ENCODE measurements at regions not wholly inside any gene's neighbourhood (a gene's known extent, or its start where the extent isn't known, plus 50 kb on each side); places are given as distances from the start of the nearest gene placed in this dataset.

DNA sequence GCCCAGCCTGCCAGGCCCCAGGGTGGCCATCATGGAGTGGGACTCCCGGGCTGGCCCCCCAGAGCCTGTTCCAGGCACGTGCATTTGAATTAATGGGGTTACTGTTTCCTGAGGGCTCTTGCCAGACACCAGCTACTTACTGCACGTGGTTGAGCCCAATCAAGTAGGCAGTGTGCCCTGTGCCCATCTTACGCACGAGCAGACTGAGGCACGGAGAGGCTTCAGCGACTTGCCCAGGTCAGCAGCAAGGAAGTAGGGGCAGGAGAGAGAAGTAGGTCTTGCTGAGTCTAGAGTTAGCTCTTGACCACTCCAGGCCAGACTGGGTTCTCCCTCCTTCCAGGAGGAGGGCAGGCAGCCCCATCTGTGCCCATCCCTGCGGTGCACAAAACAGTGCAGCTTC, 67.7 kb downstream of the DIO3 start:
- peaks cover 3% of the 10 kb centered on the region; the same call in 1 of the 2 replicates for H3K4me1 ChIP-seq (ENCODE audit: control insufficient read depth, insufficient read depth, low read length)
- no peaks in the 10 kb centered on the region for H3K9me3 ChIP-seq (ENCODE audit: control insufficient read depth, insufficient read depth, low read depth, low read length)
- in situ Hi-C loops (cut with HindIII; ENCODE audit: low pct_unique_long_range_greater_than_20kb, low sequenced_read_pairs) (no loop called here), intact Hi-C loops (cut with micrococcal nuclease; ENCODE audit: unreplicated experiment) (no loop called here)
- no peaks in the 10 kb centered on the region for H3K27me3 ChIP-seq (ENCODE audit: control insufficient read depth, insufficient read depth, low read length)
- no peaks in the 10 kb centered on the region for H3K36me3 ChIP-seq (ENCODE audit: control insufficient read depth, insufficient read depth, low read length)
- no peak overlapping the region for H3K27ac ChIP-seq (ENCODE audit: low read length)
- TF ChIP-seq SIN3A (IDR thresholded peaks at IDR 0.05; ENCODE audit: borderline replicate concordance, insufficient read depth, low read depth, low read length) (no peak), POLR2AphosphoS5 (IDR thresholded peaks at IDR 0.05; ENCODE audit: low read depth, low read length) (no peak), TCF7L2 (IDR thresholded peaks at IDR 0.05; ENCODE audit: low read depth, low read length) (no peak)
- TF ChIP-seq, protein P1, sequence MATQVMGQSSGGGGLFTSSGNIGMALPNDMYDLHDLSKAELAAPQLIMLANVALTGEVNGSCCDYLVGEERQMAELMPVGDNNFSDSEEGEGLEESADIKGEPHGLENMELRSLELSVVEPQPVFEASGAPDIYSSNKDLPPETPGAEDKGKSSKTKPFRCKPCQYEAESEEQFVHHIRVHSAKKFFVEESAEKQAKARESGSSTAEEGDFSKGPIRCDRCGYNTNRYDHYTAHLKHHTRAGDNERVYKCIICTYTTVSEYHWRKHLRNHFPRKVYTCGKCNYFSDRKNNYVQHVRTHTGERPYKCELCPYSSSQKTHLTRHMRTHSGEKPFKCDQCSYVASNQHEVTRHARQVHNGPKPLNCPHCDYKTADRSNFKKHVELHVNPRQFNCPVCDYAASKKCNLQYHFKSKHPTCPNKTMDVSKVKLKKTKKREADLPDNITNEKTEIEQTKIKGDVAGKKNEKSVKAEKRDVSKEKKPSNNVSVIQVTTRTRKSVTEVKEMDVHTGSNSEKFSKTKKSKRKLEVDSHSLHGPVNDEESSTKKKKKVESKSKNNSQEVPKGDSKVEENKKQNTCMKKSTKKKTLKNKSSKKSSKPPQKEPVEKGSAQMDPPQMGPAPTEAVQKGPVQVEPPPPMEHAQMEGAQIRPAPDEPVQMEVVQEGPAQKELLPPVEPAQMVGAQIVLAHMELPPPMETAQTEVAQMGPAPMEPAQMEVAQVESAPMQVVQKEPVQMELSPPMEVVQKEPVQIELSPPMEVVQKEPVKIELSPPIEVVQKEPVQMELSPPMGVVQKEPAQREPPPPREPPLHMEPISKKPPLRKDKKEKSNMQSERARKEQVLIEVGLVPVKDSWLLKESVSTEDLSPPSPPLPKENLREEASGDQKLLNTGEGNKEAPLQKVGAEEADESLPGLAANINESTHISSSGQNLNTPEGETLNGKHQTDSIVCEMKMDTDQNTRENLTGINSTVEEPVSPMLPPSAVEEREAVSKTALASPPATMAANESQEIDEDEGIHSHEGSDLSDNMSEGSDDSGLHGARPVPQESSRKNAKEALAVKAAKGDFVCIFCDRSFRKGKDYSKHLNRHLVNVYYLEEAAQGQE (IDR thresholded peaks at IDR 0.05; ENCODE audit: insufficient read depth in 1 of 2, low read depth in 2 of 2, low read length in 1 of 2) = no peak
- TF ChIP-seq, protein P2, sequence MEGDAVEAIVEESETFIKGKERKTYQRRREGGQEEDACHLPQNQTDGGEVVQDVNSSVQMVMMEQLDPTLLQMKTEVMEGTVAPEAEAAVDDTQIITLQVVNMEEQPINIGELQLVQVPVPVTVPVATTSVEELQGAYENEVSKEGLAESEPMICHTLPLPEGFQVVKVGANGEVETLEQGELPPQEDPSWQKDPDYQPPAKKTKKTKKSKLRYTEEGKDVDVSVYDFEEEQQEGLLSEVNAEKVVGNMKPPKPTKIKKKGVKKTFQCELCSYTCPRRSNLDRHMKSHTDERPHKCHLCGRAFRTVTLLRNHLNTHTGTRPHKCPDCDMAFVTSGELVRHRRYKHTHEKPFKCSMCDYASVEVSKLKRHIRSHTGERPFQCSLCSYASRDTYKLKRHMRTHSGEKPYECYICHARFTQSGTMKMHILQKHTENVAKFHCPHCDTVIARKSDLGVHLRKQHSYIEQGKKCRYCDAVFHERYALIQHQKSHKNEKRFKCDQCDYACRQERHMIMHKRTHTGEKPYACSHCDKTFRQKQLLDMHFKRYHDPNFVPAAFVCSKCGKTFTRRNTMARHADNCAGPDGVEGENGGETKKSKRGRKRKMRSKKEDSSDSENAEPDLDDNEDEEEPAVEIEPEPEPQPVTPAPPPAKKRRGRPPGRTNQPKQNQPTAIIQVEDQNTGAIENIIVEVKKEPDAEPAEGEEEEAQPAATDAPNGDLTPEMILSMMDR (IDR thresholded peaks at IDR 0.05) = no peak
- DNase-seq (ENCODE audit: low read depth, low spot score) (no peak), ATAC-seq (no peak)
- no TSS peak for BruUV-seq (replicated peaks)
- CTCF ChIA-PET = interaction anchor here (0.6 kb wide), 1 partner anchor 181 kb away, joined by 4 read pairs; no protein-coding TSS in a partner anchor
- POLR2A ChIA-PET = no interaction called here
- no peak overlapping the region for H3K4me3 ChIP-seq (ENCODE audit: low read depth in 2 of 2, low read length in 2 of 2)

DNA sequence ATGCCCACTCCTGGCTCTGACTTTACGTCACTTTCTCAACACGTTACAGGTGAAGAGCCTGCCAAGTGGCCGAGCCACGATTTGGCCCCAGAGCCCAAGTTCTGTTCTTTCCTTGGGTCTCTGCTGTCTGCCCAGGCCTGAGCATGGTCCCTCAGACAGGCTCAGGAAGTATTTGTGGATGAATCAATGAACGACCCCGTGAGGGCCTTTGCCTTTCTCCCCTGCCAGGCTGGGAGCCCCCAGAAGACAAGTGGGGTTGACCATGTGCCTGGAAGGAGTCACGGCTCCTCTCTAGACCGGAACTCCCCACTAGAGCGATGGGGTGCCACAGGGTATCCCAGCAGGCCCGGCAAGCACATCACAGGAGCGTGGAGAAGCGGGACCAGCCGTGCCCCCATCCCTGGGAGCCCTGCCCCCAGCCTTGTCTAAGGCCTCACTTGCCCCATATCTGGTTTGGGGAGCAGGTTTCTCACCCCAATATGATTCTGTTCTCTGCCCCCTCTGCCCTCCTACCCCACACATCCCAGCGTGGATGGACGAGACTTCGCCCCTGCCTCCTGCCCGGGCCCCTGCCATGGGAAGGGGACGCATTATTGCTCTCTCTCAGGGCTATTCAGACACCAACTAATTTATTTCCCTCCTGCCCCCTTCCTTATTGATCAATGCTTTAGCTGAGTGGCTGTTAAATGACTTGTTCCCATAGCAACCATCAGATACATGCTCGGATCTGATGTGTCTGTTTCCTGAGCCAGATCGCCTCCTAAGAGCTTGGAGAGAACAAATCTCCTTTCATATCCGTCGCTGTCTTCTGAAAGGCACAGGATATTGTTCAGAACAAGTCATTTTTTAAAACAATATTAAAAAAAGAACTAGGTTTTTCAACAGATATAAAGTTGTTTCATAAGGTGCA, 69.0 kb downstream of the DIO3 start:
- TF ChIP-seq SIN3A (IDR thresholded peaks at IDR 0.05; ENCODE audit: borderline replicate concordance, insufficient read depth, low read depth, low read length) (no peak), POLR2AphosphoS5 (IDR thresholded peaks at IDR 0.05; ENCODE audit: low read depth, low read length) (no peak), TCF7L2 (IDR thresholded peaks at IDR 0.05; ENCODE audit: low read depth, low read length) (no peak)
- TF ChIP-seq, protein P2 (IDR thresholded peaks at IDR 0.05) = no peak
- TF ChIP-seq, protein P1 (IDR thresholded peaks at IDR 0.05; ENCODE audit: insufficient read depth in 1 of 2, low read depth in 2 of 2, low read length in 1 of 2) = no peak

More for the DNA sequence above, 69.0 kb downstream of the DIO3 start:
- ATAC-seq (no peak), DNase-seq (ENCODE audit: low read depth, low spot score) (no peak)
- H3K27ac ChIP-seq (ENCODE audit: low read length) = no peak overlapping the region
- ChIA-PET POLR2A (no interaction called here), CTCF (no interaction called here)
- H3K27me3 ChIP-seq (ENCODE audit: control insufficient read depth, insufficient read depth, low read length) = no peaks in the 10 kb centered on the region
- intact Hi-C loops (cut with micrococcal nuclease; ENCODE audit: unreplicated experiment) = no loop called here
- no peaks in the 10 kb centered on the region for H3K36me3 ChIP-seq (ENCODE audit: control insufficient read depth, insufficient read depth, low read length)
- H3K9me3 ChIP-seq (ENCODE audit: control insufficient read depth, insufficient read depth, low read depth, low read length) = no peaks in the 10 kb centered on the region
- in situ Hi-C loops (cut with HindIII; ENCODE audit: low pct_unique_long_range_greater_than_20kb, low sequenced_read_pairs) = no loop called here
- no peak overlapping the region for H3K4me3 ChIP-seq (ENCODE audit: low read depth in 2 of 2, low read length in 2 of 2)
- BruUV-seq (replicated peaks) = no TSS peak
- H3K4me1 ChIP-seq (ENCODE audit: control insufficient read depth, insufficient read depth, low read length) = peaks cover 3% of the 10 kb centered on the region; the same call in 1 of the 2 replicates
